ENCODE measurements at regions not wholly inside any gene's neighbourhood (a gene's known extent, or its start where the extent isn't known, plus 50 kb on each side); places are given as distances from the start of the nearest gene placed in this dataset.

GRCh38 chr14:87170179-87170578, 822.8 kb downstream of the GALC start:
- DNase-seq (ENCODE audit: low read depth), result no peak

- no peak for DNase-seq (ENCODE audit: low read depth)
These were observed 823.6 kb downstream of the GALC start for GRCh38 chr14:87169362-87169761.

DNA sequence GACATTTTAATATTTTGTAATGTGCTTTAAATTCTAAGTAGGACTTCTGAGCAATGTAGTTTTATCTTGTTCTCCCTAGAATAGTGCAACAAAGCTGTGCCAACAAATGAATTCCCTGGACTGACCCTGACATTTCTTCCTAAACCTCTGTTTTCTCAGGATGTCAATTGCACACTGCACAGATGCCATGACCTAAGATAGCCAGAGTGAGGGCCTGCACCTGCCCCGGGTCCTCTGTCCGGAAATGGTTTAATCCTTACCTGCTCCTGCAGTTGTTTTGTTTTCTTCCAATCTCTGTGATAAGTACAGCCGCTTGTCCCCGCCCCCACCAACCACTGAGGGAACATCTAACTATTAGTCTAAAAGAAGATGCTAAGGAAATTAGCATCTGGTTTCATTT, 831.5 kb downstream of the GALC start:
- no peak for DNase-seq (ENCODE audit: low read depth)

DNA sequence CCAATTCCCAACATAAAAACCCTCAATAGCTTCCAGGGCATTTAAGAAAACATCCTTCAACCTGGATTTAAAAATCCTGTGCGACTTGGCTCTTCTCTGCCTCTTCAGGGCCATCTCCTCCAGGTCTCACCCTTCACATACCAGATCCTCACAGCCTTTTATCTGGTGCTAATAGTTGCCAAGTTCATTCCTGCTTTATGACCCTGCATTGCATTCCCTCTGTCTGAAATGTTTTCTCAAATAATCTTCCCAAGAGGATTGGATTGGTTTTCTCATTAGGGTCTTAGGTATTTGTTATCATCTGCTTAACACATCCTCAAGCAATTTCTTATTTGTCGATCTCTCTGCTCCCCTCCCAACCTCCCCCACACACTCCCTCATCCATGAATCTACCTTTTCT, 832.0 kb downstream of the GALC start:
- no peak for DNase-seq (ENCODE audit: low read depth)

DNA sequence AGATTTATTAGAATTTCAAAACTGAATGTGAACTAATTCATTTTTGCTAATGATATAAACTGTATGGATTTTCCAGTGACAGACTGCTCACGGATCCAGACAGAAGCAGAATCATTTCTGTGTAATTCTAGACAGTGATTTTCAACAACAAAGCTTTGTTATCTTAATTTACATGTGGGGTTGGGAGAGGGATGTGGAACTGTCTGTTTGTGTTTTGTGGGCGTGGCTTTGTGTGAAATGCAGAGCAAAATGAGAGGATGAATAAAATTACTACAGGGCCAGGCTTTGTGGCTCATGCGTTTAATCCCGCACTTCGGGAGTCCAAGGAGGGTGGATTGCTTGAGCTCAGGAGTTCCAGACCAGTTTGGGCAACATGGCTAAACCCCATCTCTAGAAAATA, 834.7 kb downstream of the GALC start:
- DNase-seq (ENCODE audit: low read depth), result no peak

GRCh38 chr14:87156878-87157277, 836.1 kb downstream of the GALC start:
- no peak for DNase-seq (ENCODE audit: low read depth)

DNA sequence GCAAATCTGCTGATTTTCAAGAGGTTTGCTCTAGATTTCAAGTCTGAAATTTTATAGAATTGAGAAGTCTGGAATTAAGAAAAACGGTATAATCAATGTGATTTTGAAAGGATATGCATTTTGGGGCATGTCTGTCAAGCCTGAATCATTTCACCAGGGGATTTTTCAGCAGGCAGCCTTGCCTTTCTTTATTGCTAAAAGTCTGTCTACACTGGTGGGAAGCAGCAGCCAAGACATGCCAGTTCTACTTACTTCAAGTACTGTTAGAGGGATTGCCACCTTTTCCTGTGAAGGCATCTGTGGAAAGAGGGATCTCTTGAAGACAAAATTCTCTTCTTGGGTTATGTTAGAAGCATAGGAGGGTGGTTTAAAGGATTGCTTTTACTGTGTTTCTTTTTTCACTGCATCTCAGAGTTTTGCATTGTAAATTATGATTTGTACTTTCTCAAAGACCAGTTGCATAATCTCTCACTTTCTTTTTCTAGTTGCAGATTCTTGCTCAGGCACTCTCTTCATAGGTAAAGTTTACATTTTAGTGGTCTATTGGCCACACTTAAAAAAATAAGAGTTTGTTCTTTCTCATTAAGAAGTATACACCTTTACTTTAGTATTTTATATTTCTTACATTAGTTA, 837.0 kb downstream of the GALC start:
- no peak for DNase-seq (ENCODE audit: low read depth)

DNA sequence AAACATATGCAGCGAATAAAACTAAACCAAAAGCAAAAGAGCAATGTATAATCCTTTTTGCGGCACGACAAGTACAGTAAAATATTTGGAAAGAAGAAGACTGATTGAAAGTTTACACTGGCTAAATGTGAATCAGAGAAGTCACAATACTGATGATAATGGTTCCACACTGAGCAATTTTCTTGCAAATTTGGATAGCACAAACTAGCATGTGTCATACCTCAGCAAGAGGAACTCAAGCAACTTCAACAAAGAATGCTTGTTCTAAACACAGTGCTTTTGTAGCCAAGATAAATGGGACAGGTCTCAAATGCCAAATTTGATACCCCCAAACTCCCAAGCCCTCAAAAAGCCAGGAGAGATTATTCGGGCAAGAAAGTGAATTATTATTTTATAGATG, 839.1 kb downstream of the GALC start:
- no peak for DNase-seq (ENCODE audit: low read depth)

DNA sequence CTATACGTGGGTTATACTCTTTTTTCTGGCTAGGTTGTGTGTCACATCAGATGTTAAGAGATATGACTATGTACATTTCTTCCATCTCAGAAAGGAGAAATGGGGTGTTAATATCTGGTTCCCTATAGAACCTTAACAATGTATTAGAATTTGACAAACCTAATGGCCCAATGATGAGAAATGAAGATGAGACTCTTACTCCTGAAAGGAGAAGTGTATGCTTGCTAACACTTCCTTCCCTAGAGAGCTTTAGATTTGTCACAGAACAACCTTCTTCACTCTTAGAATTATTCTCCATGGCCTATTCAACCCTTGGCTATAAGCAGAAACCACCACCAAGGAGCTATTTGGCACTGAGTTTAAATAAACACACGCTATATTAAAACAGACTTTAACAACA, 839.6 kb downstream of the GALC start:
- no peak for DNase-seq (ENCODE audit: low read depth)

- DNase-seq (ENCODE audit: low read depth), result no peak
These were observed 840.3 kb downstream of the GALC start for GRCh38 chr14:87152693-87153092.

GRCh38 chr14:87149583-87150354, 843.2 kb downstream of the GALC start:
- peak; percentile 0 for DNase-seq (ENCODE audit: low read depth)

GRCh38 chr14:87148655-87149054, 844.3 kb downstream of the GALC start:
- DNase-seq (ENCODE audit: low read depth), result no peak

DNA sequence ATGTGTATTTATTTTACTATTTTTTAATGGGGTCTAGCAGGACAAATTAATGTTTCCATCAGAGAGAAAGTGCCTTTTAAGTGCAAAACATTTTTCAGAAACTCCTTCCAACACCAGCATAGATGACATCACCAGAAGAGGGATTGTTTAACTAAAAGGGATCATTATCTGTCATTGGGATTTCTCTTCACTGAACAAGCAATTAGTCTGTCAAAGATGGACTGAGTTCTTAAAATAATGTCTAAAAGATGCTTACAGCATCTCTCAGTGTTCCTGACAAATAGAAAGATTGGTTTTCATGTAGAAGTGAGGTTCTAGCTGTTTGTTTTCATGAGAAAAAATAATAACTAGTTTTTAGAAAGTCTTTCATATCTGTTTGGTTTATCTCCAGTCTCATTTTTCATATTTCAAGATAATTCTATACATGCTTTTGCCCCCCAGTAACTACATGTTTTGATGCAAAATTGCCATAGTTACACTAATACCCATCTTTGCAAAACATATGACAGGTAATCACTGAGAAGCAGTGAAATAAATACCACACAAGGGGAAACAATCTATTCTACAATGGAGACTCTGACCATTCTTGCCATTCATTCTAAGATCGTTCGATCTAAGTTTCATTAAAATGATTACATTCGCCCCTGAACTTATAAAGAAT, 850.3 kb downstream of the GALC start:
- no peak for DNase-seq (ENCODE audit: low read depth)

GRCh38 chr14:87141801-87142200, 851.2 kb downstream of the GALC start:
- DNase-seq (ENCODE audit: low read depth), result no peak

DNA sequence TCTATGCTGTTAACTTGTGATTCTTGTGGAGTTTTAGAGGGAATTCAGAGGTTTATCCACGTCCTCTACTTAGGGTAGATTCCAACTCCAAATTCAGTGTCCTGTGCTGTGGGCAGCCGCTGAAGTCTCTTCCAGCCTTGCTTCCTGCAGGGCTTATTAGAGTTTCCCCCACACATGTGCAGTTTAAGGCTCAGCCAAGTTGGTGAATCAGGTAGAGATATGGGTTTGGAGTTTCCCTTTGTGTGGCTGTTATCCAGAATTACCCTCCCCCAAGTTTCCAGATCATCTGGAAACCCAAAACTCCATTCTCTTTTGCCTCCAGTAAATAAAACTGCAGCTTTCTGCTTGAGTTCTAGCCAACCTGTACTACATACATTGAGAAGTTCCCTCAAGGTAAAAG, 853.7 kb downstream of the GALC start:
- peak; percentile 0 for DNase-seq (ENCODE audit: low read depth)

DNA sequence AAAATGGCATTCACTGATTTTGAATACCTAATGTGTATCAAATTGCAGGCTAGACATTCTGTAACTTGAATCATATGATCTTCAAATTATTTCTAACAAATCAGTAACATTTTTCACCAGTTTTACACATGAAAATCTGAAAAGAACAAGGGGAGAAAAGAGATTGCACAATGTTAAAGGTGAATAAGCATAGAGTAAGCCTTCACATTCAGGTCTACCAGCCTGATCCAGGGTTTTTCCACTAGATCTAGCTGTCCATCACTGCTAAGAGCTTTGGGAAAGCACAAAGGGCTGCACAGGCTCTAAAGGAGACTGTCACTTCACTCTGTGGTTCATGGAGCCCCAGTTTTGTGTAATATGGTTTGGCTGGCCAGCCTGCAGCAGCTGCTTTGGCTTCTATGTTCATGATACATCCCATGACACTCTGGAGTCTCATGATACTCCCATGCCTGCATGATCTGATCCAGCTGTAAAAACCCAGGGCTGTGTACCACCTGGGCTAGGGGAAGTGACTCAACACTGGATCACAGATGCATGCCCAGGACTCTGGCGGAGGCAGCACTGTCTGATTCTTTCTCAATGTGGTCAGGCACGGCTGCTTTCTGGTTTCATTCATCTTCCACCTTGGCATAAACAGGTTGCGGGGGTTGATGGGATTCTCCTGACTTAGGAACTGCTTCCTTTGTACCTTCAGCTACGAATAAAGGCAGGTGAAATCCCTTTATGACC, 859.7 kb downstream of the GALC start:
- DNase-seq (ENCODE audit: low read depth), result peak; percentile 48

GRCh38 chr14:87131879-87132278, 861.1 kb downstream of the GALC start:
- peak; percentile 7 for DNase-seq (ENCODE audit: low read depth)

DNA sequence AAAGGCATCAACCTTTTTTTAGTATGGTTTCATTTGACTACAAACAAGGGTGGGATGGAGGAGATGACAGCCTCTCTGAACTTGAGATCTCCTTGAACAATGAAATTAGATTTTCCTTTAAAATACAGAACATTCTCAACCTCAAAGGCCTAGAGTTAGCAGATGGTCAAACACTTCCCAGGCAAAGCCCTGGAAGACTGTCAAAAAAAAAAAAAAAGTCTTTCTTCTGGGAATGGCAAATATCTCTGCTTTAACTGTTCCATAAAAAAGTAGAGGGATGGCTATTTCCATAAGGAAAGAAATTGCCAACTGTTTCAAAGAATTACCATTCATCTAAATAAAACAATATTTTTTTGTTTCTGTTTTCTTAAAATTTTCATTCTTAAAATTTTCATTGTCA, 870.8 kb downstream of the GALC start:
- no peak for DNase-seq (ENCODE audit: low read depth)

- DNase-seq (ENCODE audit: low read depth), result no peak
These were observed 871.3 kb downstream of the GALC start for GRCh38 chr14:87121716-87122115.

DNA sequence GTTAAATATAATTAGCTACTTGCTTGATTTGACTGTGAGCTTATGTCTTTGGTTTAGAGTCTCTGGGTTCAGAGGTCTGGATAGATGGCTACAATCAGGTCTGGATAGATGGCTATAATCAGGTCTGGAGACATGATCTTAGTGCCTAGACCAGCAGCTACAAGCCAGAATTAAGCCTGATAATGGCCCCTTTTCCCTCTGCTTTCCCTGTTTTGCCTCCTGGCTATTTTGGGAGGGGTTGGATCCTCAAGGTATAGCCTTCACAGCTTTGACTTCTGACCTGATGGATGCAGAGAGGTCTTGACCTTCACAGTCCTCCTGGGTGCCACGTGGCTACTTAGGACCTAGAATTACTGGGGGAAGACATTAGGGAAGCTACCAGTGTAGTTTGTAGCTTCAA, 877.7 kb downstream of the GALC start:
- DNase-seq (ENCODE audit: low read depth), result no peak

DNA sequence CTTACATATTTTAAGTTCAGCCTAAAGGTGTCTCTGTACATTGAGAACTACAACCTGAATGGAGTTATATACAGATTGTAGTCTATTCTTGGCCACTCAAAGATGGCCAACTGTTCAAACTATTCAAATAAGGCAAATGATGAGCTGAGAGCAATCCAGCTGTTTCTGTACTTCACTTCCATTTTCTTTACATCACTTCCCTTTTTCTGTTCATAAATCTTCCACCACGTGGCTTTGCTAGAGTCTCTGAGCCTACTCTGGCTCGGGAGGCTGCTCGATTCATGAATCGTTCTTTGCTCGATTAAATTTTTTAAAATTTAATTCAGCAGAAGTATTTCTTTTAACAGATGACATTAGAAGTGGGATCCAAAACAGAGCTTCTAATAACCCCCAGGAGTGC, 879.7 kb downstream of the GALC start:
- no peak for DNase-seq (ENCODE audit: low read depth)

GRCh38 chr14:87111741-87112140, 881.2 kb downstream of the GALC start:
- DNase-seq (ENCODE audit: low read depth), result no peak

DNA sequence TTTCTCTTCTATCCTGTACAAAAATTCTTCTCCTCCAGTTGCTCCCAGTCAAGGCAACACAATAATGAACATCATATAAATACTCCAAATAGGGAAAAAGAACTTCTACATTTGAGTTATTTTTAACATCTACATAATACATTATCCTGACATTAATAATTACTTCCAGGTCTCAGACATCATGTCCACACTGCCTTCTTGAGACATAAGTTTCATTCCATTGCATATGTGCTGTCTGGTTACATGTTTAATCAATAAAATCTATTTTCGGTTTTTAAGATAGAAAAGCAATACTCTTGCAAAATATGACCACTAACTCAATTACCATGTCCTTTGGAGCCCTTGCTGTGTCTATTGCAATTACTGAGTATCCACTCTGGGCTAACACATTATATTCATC, 881.9 kb downstream of the GALC start:
- no peak for DNase-seq (ENCODE audit: low read depth)

All from iris pigment epithelial cell (primary cell).